ENCODE measurements at regions not wholly inside any gene's neighbourhood (a gene's known extent, or its start where the extent isn't known, plus 50 kb on each side); places are given as distances from the start of the nearest gene placed in this dataset.
"Not testable (repeated sequence)": the region's sequence is repeated elsewhere in the genome, so short reads cannot be mapped to it uniquely, and the experiment has no call there.

DNA sequence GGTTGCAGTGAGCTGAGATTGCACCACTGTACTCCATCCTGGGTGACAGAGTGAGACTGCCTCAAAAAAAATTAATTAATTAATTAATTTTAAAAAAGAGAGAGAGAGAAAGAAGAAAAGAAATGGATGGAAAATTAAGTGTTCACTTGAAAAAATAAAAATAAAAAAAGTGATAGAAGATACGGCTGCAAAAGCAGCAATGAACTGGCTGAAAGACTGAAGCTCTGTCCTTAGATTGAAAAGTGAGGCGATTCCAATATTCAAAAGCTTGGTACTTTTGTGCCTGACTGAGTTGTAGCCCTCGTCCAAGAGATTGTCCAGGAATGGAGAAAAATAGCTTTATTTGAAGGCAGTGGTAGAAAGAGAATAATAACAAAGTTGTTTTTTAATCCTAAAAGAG is 154.6 kb downstream of the ADSS2 start:
- TF ChIP-seq, protein P1, sequence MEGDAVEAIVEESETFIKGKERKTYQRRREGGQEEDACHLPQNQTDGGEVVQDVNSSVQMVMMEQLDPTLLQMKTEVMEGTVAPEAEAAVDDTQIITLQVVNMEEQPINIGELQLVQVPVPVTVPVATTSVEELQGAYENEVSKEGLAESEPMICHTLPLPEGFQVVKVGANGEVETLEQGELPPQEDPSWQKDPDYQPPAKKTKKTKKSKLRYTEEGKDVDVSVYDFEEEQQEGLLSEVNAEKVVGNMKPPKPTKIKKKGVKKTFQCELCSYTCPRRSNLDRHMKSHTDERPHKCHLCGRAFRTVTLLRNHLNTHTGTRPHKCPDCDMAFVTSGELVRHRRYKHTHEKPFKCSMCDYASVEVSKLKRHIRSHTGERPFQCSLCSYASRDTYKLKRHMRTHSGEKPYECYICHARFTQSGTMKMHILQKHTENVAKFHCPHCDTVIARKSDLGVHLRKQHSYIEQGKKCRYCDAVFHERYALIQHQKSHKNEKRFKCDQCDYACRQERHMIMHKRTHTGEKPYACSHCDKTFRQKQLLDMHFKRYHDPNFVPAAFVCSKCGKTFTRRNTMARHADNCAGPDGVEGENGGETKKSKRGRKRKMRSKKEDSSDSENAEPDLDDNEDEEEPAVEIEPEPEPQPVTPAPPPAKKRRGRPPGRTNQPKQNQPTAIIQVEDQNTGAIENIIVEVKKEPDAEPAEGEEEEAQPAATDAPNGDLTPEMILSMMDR (IDR thresholded peaks at IDR 0.05; ENCODE audit: insufficient read depth, low read length, poor library complexity, severe bottlenecking), result no peak
- no peaks in the 10 kb centered on the region for H3K27me3 ChIP-seq (replicated peaks; ENCODE audit: control insufficient read depth, insufficient read depth, low read length)
- no peak overlapping the region for H3K4me3 ChIP-seq (replicated peaks; ENCODE audit: low read depth, low read length)
- no peaks in the 10 kb centered on the region for H3K36me3 ChIP-seq (ENCODE audit: control insufficient read depth, insufficient read depth, low read length)
- DNase-seq (ENCODE audit: extremely low read depth, insufficient read length), result no peak

DNA sequence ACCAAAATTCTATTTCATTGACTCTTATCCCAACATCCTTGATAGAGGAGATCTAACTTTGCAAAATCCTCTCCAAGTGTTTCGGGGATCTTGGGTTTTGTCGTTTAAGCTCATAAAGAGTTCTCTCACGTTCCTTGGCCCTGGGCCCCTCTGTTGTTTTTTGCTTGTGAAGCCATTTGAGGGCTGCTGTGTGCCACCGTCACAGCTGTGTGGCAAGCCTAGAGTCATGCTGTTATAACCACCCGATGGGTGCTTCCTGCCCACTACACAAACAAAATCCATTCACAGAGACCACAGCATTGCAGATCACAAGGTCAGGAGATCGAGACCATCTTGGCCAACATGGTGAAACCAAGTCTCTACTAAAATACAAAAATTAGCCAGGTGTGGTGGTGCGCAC is 154.1 kb downstream of the ADSS2 start:
- Histone ChIP-seq H3K36me3 (ENCODE audit: control insufficient read depth, insufficient read depth, low read length) (no peaks in the 10 kb centered on the region), H3K4me3 (replicated peaks; ENCODE audit: low read depth, low read length) (no peak overlapping the region), H3K27me3 (replicated peaks; ENCODE audit: control insufficient read depth, insufficient read depth, low read length) (no peaks in the 10 kb centered on the region)
- no peak for DNase-seq (ENCODE audit: extremely low read depth, insufficient read length)
- TF ChIP-seq, protein P1 (IDR thresholded peaks at IDR 0.05; ENCODE audit: insufficient read depth, low read length, poor library complexity, severe bottlenecking), result no peak

DNA sequence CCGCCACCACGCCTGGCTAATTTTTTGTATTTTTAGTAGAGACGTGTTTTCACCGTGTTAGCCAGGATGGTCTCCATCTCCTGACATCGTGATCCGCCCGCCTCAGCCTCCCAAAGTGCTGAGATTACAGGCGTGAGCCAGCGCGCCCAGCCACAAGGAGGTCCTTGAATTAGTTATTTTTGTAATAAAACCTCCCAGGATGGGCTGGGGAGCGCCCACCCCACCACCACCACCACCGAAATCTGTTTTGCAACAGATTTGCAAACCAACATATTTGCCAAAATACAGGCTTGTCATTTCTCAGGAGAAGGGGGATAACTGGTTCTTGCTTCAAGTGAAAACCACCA is 151.7 kb downstream of the ADSS2 start:
- not testable (repeated sequence) for H3K36me3 ChIP-seq (ENCODE audit: control insufficient read depth, insufficient read depth, low read length); DNase-seq (ENCODE audit: extremely low read depth, insufficient read length); H3K4me3 ChIP-seq (replicated peaks; ENCODE audit: low read depth, low read length); H3K27me3 ChIP-seq (replicated peaks; ENCODE audit: control insufficient read depth, insufficient read depth, low read length)

DNA sequence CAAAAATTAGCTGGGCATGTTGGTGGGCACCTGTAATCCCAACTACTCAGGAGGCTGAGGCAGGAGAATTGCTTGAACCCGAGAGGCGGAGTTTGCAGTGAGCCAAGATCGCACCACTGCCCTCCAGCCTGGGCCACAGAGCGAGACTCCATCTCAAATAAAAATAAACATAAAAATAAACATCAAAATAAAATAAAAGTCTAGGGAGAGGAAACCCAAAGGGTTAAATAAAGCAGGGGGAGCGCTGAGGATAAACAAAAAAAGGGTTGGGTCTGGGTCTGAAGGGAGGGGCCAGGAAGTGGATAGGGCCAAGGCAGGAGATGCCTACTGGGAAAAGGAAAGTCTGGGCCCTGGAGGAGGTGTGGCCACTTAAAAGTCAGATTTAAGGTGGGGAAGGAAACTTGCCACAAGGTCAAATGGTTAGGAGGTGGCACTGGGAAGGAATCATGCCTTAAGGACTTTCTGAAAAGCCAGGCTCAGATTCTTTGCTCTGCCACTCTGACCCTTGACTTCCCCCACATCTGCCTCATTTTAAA is 150.0 kb downstream of the ADSS2 start:
- Histone ChIP-seq H3K4me3 (replicated peaks; ENCODE audit: low read depth, low read length) (no peak overlapping the region), H3K36me3 (ENCODE audit: control insufficient read depth, insufficient read depth, low read length) (no peaks in the 10 kb centered on the region), H3K27me3 (replicated peaks; ENCODE audit: control insufficient read depth, insufficient read depth, low read length) (no peaks in the 10 kb centered on the region)
- DNase-seq (ENCODE audit: extremely low read depth, insufficient read length), result no peak
- TF ChIP-seq, protein P1 (IDR thresholded peaks at IDR 0.05; ENCODE audit: insufficient read depth, low read length, poor library complexity, severe bottlenecking), result no peak

DNA sequence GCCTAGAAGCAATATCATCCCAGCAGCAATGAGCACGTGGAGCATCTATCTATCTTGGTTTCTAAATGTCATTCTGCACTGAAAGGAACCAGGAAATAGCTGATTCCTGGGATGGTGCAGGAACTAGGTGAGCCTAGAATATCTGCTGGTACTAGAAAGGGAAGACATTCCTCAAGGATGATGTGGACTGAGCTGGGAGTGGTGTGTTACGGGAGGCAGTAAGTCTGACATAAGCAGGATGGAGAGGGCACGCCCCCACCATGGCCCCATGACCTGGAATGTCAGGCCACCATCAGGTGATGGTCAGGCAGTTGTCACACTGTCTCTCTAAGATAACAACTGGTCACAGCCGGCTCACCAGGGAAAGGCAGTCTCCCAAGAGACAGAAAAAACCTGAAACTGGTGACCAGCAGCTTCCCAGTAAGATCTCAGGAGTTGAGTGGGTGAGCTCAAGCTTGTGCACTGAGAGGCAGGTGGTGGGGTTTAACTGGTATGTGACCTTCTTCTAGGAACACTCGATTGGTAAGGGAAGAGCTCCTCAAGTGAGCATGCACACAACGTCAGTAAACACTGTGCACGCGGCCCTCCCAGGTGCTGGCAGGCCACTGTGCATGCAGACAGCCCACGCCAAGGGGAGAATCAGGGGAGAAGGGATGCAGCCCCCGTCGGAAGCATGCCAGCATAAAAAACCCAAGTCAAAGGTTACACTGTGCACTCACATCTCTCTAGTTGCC is 148.7 kb downstream of the ADSS2 start:
- no peak for DNase-seq (ENCODE audit: extremely low read depth, insufficient read length)

DNA sequence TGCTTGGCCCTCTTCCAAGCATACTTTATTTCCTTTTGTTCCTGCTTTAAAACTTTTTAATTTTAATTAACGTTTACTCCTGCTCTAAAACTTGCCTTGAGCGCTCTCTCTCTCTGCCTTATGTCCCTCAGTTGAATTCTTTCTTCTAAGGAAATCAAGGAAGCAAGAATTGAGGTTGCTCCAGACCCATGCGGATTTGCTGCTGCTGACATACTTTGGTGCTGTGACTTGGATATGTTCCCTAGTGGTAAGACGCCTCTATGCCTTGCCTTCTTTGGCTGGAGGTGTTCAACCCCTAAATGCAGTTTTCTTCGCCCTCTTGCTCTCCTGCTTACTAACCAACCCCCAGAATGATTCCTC is 148.1 kb downstream of the ADSS2 start:
- Histone ChIP-seq H3K36me3 (ENCODE audit: control insufficient read depth, insufficient read depth, low read length) (no peaks in the 10 kb centered on the region), H3K27me3 (replicated peaks; ENCODE audit: control insufficient read depth, insufficient read depth, low read length) (no peaks in the 10 kb centered on the region), H3K4me3 (replicated peaks; ENCODE audit: low read depth, low read length) (no peak overlapping the region)
- no peak for DNase-seq (ENCODE audit: extremely low read depth, insufficient read length)
- TF ChIP-seq, protein P1 (IDR thresholded peaks at IDR 0.05; ENCODE audit: insufficient read depth, low read length, poor library complexity, severe bottlenecking), result no peak

More for the DNA sequence above, 148.7 kb downstream of the ADSS2 start:
- no peak overlapping the region for H3K4me3 ChIP-seq (replicated peaks; ENCODE audit: low read depth, low read length)
- TF ChIP-seq, protein P1 (IDR thresholded peaks at IDR 0.05; ENCODE audit: insufficient read depth, low read length, poor library complexity, severe bottlenecking), result no peak
- no peaks in the 10 kb centered on the region for H3K36me3 ChIP-seq (ENCODE audit: control insufficient read depth, insufficient read depth, low read length)
- H3K27me3 ChIP-seq (replicated peaks; ENCODE audit: control insufficient read depth, insufficient read depth, low read length), result no peaks in the 10 kb centered on the region
